DND-41 (cell line): ENCODE measurements at regions not wholly inside any gene's neighbourhood (a gene's known extent, or its start where the extent isn't known, plus 50 kb on each side); places are given as distances from the start of the nearest gene placed in this dataset.

Experiments used
- CTCF ChIP-seq: IDR thresholded peaks from 2 replicates; pipeline ENCODE4 v1.5.1; 2012; ENCODE audit warnings: borderline replicate concordance, low read length, moderate library complexity, mild to moderate bottlenecking; ENCODE audit not compliant: poor library complexity, severe bottlenecking; ENCODE audit errors: extremely low read depth
- EZH2 ChIP-seq: IDR thresholded peaks from 3 replicates; pipeline ENCODE4 v1.6.1; 2012; ENCODE audit warnings: borderline replicate concordance, low read depth, mild to moderate bottlenecking, moderate library complexity, low read length, inconsistent platforms; ENCODE audit not compliant: severe bottlenecking

GRCh38 chr7:49483142-49483541, 290.3 kb upstream of the VWC2 start:
- peak; percentile 34 for TF ChIP-seq CTCF
- no peak for TF ChIP-seq EZH2
